Fibroblast of pulmonary artery (primary cell): ENCODE measurements at regions not wholly inside any gene's neighbourhood (a gene's known extent, or its start where the extent isn't known, plus 50 kb on each side); places are given as distances from the start of the nearest gene placed in this dataset.
"Not testable (repeated sequence)": the region's sequence is repeated elsewhere in the genome, so short reads cannot be mapped to it uniquely, and the experiment has no call there.

Source experiments
- DNase-seq: peaks from one replicate; pipeline ENCODE4 v3.0.0-alpha.2; 2010; ENCODE audit warnings: low read depth
- H3K4me3 ChIP-seq: replicated peaks from 2 replicates; pipeline ENCODE4 v1.5.1; 2011; ENCODE audit warnings: low read depth, mild to moderate bottlenecking, control low read depth, low read length, moderate library complexity
- CTCF ChIP-seq: IDR thresholded peaks from 2 replicates; pipeline ENCODE4 v1.5.1; 2011; ENCODE audit warnings: mild to moderate bottlenecking, control low read depth, low read length, inconsistent platforms; ENCODE audit errors: missing control alignments

GRCh38 chr2:43065871-43066270, 160.5 kb downstream of the ZFP36L2 start:
- H3K4me3 ChIP-seq = no peak overlapping the region
- DNase-seq = no peak
- no peak for TF ChIP-seq CTCF

GRCh38 chr2:43065036-43065435, 161.4 kb downstream of the ZFP36L2 start:
- TF ChIP-seq CTCF = no peak
- no peak overlapping the region for H3K4me3 ChIP-seq
- DNase-seq = no peak

GRCh38 chr2:43063096-43063495, 163.3 kb downstream of the ZFP36L2 start:
- not testable (repeated sequence) for H3K4me3 ChIP-seq, DNase-seq

GRCh38 chr2:43062058-43062457, 164.3 kb downstream of the ZFP36L2 start:
- no peak overlapping the region for H3K4me3 ChIP-seq
- DNase-seq = no peak
- TF ChIP-seq CTCF = no peak

- DNase-seq = no peak
- TF ChIP-seq CTCF = no peak
- H3K4me3 ChIP-seq = no peak overlapping the region
Measured at GRCh38 chr2:43060390-43061016, 165.9 kb downstream of the ZFP36L2 start.

GRCh38 chr2:43059183-43059897, 167.1 kb downstream of the ZFP36L2 start:
- no peak for TF ChIP-seq CTCF
- H3K4me3 ChIP-seq = no peak overlapping the region

GRCh38 chr2:43058726-43059110, 167.7 kb downstream of the ZFP36L2 start:
- DNase-seq = no peak
- no peak overlapping the region for H3K4me3 ChIP-seq
- no peak for TF ChIP-seq CTCF

More at GRCh38 chr2:43059183-43059897, 167.1 kb downstream of the ZFP36L2 start:
- peak; percentile 98 for DNase-seq
